ENCODE measurements at regions not wholly inside any gene's neighbourhood (a gene's known extent, or its start where the extent isn't known, plus 50 kb on each side); places are given as distances from the start of the nearest gene placed in this dataset.

DNA sequence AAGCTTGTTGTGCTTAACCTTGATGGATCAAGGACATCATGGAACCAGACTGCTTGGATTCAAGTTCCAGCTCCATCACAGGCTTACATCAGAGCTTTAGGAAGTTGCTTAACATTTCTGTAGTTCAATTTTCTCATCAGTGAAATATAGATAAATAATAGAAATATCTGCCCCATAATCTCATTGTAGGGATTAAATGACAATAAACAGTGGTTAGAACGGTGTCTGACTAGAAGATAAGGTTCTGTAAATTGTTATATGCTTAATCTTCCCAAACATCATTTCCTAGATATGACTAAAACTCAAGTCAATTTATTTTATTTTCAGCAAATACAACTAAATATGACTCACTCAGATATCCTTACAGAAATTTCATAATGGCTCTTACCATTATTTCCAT lies 83.5 kb downstream of the SLITRK1 start:
- TF ChIP-seq CTCF (IDR thresholded peaks at IDR 0.05) (no peak), POLR2A (IDR thresholded peaks at IDR 0.05) (no peak)

Measured in sigmoid colon (tissue), 3 donors.